Parathyroid adenoma (tissue), 2 donors: ENCODE measurements at regions not wholly inside any gene's neighbourhood (a gene's known extent, or its start where the extent isn't known, plus 50 kb on each side); places are given as distances from the start of the nearest gene placed in this dataset.

Experiments
- H2AFZ ChIP-seq: fragments of 300-600 bp; sonication (generic); one replicate; pipeline ENCODE4 v1.7.0; 2017; ENCODE audit warnings: antibody characterized with exemption, mild to moderate bottlenecking
- H3K27ac ChIP-seq: fragments of 300-600 bp; sonication (generic); one replicate; pipeline ENCODE4 v1.7.0; 2017
- H3K27me3 ChIP-seq: fragments of 300-600 bp; sonication (generic); one replicate; pipeline ENCODE4 v1.7.0; 2017; ENCODE audit warnings: low read length; ENCODE audit not compliant: control insufficient read depth, insufficient read depth
- H3K36me3 ChIP-seq: fragments of 300-600 bp; sonication (generic); one replicate; pipeline ENCODE4 v1.7.0; 2017; ENCODE audit warnings: low read length; ENCODE audit not compliant: control insufficient read depth, insufficient read depth
- H3K4me1 ChIP-seq: fragments of 300-600 bp; sonication (generic); one replicate; pipeline ENCODE4 v1.7.0; 2017; ENCODE audit warnings: control low read depth
- H3K4me2 ChIP-seq: fragments of 300-600 bp; sonication (generic); one replicate; pipeline ENCODE4 v1.7.0; 2017; ENCODE audit warnings: low read length
- H3K4me3 ChIP-seq: fragments of 300-600 bp; sonication (generic); one replicate; pipeline ENCODE4 v1.7.0; 2017; ENCODE audit warnings: low read depth, low read length
- H3K79me2 ChIP-seq: fragments of 300-600 bp; sonication (generic); one replicate; pipeline ENCODE4 v1.7.0; 2017; ENCODE audit warnings: control low read depth
- H3K9ac ChIP-seq: fragments of 300-600 bp; sonication (generic); one replicate; pipeline ENCODE4 v1.7.0; 2017; ENCODE audit warnings: mild to moderate bottlenecking
- H3K9me3 ChIP-seq: fragments of 300-600 bp; sonication (generic); one replicate; pipeline ENCODE4 v1.7.0; 2017; ENCODE audit warnings: low read length; ENCODE audit not compliant: control insufficient read depth
- CTCF ChIP-seq: fragments of 300-600 bp; sonication (generic); IDR thresholded peaks from one replicate; pipeline ENCODE4 v1.7.0; 2017; ENCODE audit warnings: antibody characterized with exemption, mild to moderate bottlenecking
- donor health status: primary hyperparathyroidism.

- no peak overlapping the region for H3K9ac ChIP-seq
- H3K4me3 ChIP-seq = no peak overlapping the region
- no peak for TF ChIP-seq CTCF
Measured at GRCh38 chr3:170718848-170719247, 133.0 kb upstream of the SLC7A14 start.

GRCh38 chr3:170717410-170718402 lies 131.8 kb upstream of the SLC7A14 start:
- H2AFZ ChIP-seq = no peak overlapping the region
- H3K9ac ChIP-seq = no peak overlapping the region
- no peak overlapping the region for H3K4me3 ChIP-seq
- no peaks in the 10 kb centered on the region for H3K9me3 ChIP-seq
- H3K4me2 ChIP-seq = no peak overlapping the region
- no peaks in the 10 kb centered on the region for H3K79me2 ChIP-seq
- H3K36me3 ChIP-seq = no peaks in the 10 kb centered on the region
- no peaks in the 10 kb centered on the region for H3K27me3 ChIP-seq
- TF ChIP-seq CTCF = no peak
- H3K27ac ChIP-seq = no peak overlapping the region
- H3K4me1 ChIP-seq = peaks cover 2% of the 10 kb centered on the region

More at GRCh38 chr3:170718848-170719247, 133.0 kb upstream of the SLC7A14 start:
- Histone ChIP-seq H3K79me2 (no peaks in the 10 kb centered on the region), H3K27me3 (no peaks in the 10 kb centered on the region), H3K27ac (no peak overlapping the region), H3K36me3 (no peaks in the 10 kb centered on the region), H3K4me2 (no peak overlapping the region), H3K4me1 (no peaks in the 10 kb centered on the region), H2AFZ (no peak overlapping the region), H3K9me3 (no peaks in the 10 kb centered on the region)

- H3K4me2 ChIP-seq = no peak overlapping the region
- no peaks in the 10 kb centered on the region for H3K79me2 ChIP-seq
- H3K4me1 ChIP-seq = peaks cover 4% of the 10 kb centered on the region
- no peaks in the 10 kb centered on the region for H3K27me3 ChIP-seq
- H3K9me3 ChIP-seq = no peaks in the 10 kb centered on the region
- no peak overlapping the region for H3K27ac ChIP-seq
- no peak overlapping the region for H3K4me3 ChIP-seq
- H3K36me3 ChIP-seq = no peaks in the 10 kb centered on the region
- TF ChIP-seq CTCF = no peak
- H3K9ac ChIP-seq = no peak overlapping the region
- no peak overlapping the region for H2AFZ ChIP-seq
Measured at GRCh38 chr3:170716172-170716805, 130.4 kb upstream of the SLC7A14 start.

DNA sequence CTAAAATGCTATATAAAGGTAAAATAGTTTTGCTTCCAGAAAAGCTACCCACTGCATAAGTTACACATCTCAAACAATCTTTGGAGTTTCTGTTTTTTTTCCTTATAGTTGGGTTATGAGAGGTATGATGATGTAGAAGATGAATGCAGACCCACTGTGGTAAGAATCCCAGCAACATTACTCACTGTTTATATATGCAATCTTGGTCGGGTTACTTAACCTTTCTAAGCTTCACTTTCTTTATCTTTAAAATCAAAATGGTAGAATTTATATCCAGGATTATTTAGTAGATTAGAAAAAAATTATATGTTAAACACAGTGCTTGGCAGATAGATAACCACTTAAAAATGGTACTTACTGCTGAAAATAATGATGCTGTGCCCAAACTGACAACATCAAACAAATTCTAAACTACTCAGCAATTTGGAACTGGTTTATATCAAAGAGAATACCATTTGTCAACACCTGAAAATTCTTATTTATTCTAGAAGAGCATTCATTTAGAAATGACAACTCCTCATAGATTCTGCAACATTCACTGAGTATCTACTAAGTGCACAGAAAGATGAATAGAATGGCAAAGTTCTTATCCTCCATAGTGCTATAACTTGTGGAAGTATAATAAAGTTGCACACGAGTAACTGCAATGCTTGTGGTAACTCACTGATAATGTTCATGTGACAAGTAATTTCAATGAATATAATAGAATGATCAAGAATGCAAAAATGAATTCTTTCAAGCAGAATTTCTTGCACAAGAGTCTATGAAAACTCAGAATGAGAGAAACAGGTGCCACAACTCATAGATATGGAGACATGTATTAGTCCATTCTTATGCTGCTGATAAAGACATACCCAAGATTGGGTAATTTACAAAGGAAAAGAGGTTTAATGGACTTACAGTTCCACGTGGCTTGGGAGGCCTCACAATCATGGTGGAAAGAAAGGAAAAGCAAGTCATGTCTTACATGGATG lies 129.0 kb upstream of the SLC7A14 start:
- no peak for TF ChIP-seq CTCF
- Histone ChIP-seq H3K4me3 (no peak overlapping the region), H3K9me3 (no peaks in the 10 kb centered on the region), H3K36me3 (no peaks in the 10 kb centered on the region), H3K27ac (no peak overlapping the region), H3K4me2 (no peak overlapping the region), H3K4me1 (peaks cover 4% of the 10 kb centered on the region), H3K9ac (no peak overlapping the region), H3K79me2 (no peaks in the 10 kb centered on the region), H2AFZ (no peak overlapping the region), H3K27me3 (no peaks in the 10 kb centered on the region)
